Liver (tissue), 3 donors: ENCODE measurements at regions not wholly inside any gene's neighbourhood (a gene's known extent, or its start where the extent isn't known, plus 50 kb on each side); places are given as distances from the start of the nearest gene placed in this dataset.

Experiments
- ATF3 ChIP-seq: IDR thresholded peaks from 2 replicates; pipeline ENCODE4 v1.6.1; 2016; ENCODE audit warnings: antibody characterized with exemption
- CTCF ChIP-seq: fragments of 150-350 bp; IDR thresholded peaks from 2 replicates; pipeline ENCODE4 v1.5.1; 2017; ENCODE audit warnings: improper control_type of control experiment, low read depth, low read length; ENCODE audit not compliant: missing input control
- GABPA ChIP-seq, 2 donors: IDR thresholded peaks in 1 of 2; conservative IDR thresholded peaks in 1 of 2; 2 replicates each; pipeline ENCODE4 v1.6.1; 2016; ENCODE audit warnings: antibody characterized with exemption in 2 of 2, mild to moderate bottlenecking in 1 of 2, moderate library complexity in 1 of 2
- HNF4G ChIP-seq: IDR thresholded peaks from 2 replicates; pipeline ENCODE4 v1.6.1; 2016; ENCODE audit warnings: antibody characterized with exemption
- JUND ChIP-seq, 2 donors: IDR thresholded peaks; 2 replicates each; pipeline ENCODE4 v1.6.1; 2016; ENCODE audit warnings: antibody characterized with exemption in 2 of 2
- MAX ChIP-seq: IDR thresholded peaks from 2 replicates; pipeline ENCODE4 v1.6.1; 2016; ENCODE audit warnings: antibody characterized with exemption
- RAD21 ChIP-seq, 2 donors: IDR thresholded peaks; 2 replicates each; pipeline ENCODE4 v1.6.1; 2016; ENCODE audit warnings: antibody characterized with exemption in 2 of 2, mild to moderate bottlenecking in 2 of 2
- REST ChIP-seq: IDR thresholded peaks from 2 replicates; pipeline ENCODE4 v1.6.1; 2016; ENCODE audit warnings: antibody characterized with exemption, mild to moderate bottlenecking
- SP1 ChIP-seq: IDR thresholded peaks from 2 replicates; pipeline ENCODE4 v1.6.1; 2018; ENCODE audit warnings: antibody characterized with exemption, mild to moderate bottlenecking
- YY1 ChIP-seq: IDR thresholded peaks from 2 replicates; pipeline ENCODE4 v1.6.1; 2016; ENCODE audit warnings: antibody characterized with exemption, mild to moderate bottlenecking
- ZBTB33 ChIP-seq: IDR thresholded peaks from 2 replicates; pipeline ENCODE4 v1.6.1; 2016; ENCODE audit warnings: antibody characterized with exemption
- donor health status: healthy.
- donor health status: healthy.

GRCh38 chr5:89246252-89246651, 363.3 kb upstream of the MEF2C start:
- TF ChIP-seq CTCF (no peak), YY1 (no peak), REST (no peak), MAX (no peak), JUND (IDR thresholded peaks at IDR 0.05) (no peak), ATF3 (no peak), SP1 (no peak), GABPA (IDR thresholded peaks at IDR 0.05 in 1 of 2, conservative IDR thresholded peaks at IDR 0.05 in 1 of 2) (no peak), ZBTB33 (no peak), HNF4G (no peak), RAD21 (IDR thresholded peaks at IDR 0.05) (no peak)
